Breast epithelium (tissue), 4 donors: ENCODE measurements at regions not wholly inside any gene's neighbourhood (a gene's known extent, or its start where the extent isn't known, plus 50 kb on each side); places are given as distances from the start of the nearest gene placed in this dataset.

Experiments used
- DNase-seq, 2 donors: peaks; one replicate each; pipeline ENCODE4 v3.0.0-alpha.2; 2019; ENCODE audit warnings: low spot score in 2 of 2
- H3K27ac ChIP-seq, 2 donors: fragments of 200-600 bp; sonication (generic) in 1 of 2; one replicate each; pipeline ENCODE4 v1.5.1; 2016 to 2019; ENCODE audit warnings: mild to moderate bottlenecking in 1 of 2
- H3K27me3 ChIP-seq, 2 donors: fragments of 200-600 bp; sonication (generic) in 1 of 2; one replicate each; pipeline versions ENCODE4 v1.5.1 to v1.6.0; 2017 to 2019; ENCODE audit warnings: control low read depth in 1 of 2, mild to moderate bottlenecking in 1 of 2
- H3K36me3 ChIP-seq: fragments of 200-600 bp; one replicate; pipeline ENCODE4 v1.5.1; 2019
- H3K4me1 ChIP-seq, 2 donors: fragments of 200-600 bp; sonication (generic); one replicate each; pipeline ENCODE4 v1.5.1; 2016 to 2019; ENCODE audit warnings: control low read depth in 1 of 2
- H3K4me3 ChIP-seq, 3 donors: fragments of 200-600 bp; sonication (generic); 1 replicate in 2 of 3; 2 replicates in 1 of 3; pipeline ENCODE4 v1.5.1; 2016 to 2019; ENCODE audit warnings: mild to moderate bottlenecking in 3 of 3, moderate library complexity in 2 of 3
- H3K9me3 ChIP-seq, 2 donors: fragments of 200-600 bp; sonication (generic) in 1 of 2; one replicate each; pipeline ENCODE4 v1.5.1; 2016 to 2019; ENCODE audit warnings: control low read depth in 1 of 2
- POLR2A ChIP-seq: fragments of 450-650 bp; IDR thresholded peaks from one replicate; pipeline ENCODE4 v1.6.1; 2016; ENCODE audit warnings: antibody characterized with exemption, mild to moderate bottlenecking, moderate library complexity
- POLR2AphosphoS5 ChIP-seq, 3 donors: sonication (generic); formaldehyde crosslinking; IDR thresholded peaks; one replicate each; pipeline ENCODE4 v1.6.1; 2017; ENCODE audit warnings: antibody characterized with exemption in 3 of 3
- intact Hi-C: fragments of 100-400 bp; cut with DNase I; formaldehyde crosslinking; loops from one replicate; pipeline ENCODE4 v1.15.1; 2023; ENCODE audit warnings: low total_unique reads
- TF ChIP-seq, protein P1 (sequence below), 3 donors: fragments of 450-650 bp; IDR thresholded peaks; one replicate each; pipeline ENCODE4 v1.5.1; 2016 to 2017; ENCODE audit warnings: antibody characterized with exemption in 3 of 3, mild to moderate bottlenecking in 3 of 3, moderate library complexity in 3 of 3

DNA sequence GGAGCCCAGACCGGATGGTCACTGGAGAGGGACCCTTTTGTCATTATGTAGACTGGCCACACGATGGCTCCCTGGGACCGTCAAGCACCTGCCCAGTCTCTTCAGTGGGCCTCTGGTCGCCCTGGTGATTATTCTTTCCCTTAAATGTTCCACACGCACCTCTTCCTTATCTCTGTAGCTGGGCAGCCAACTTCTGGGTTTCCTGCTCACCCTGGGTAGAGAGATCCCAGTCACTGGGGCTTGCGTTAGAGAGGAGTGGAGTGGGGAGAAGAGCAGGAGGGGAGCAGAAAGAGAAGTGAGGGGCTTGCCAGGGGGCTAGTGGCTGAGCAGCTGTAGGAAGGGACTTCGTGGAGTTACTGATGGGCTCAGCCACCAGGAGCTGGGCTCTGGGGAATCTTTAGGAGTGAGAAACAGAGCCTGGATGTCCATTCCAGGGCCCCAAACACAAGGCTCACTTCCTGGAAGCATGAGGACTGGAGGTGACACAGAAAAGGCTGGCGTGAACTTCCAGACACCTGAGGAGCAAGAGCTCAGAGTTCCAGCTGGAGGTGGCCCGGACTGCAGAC lies 150.1 kb downstream of the DHX35 start:
- Histone ChIP-seq H3K4me3 (no peak overlapping the region), H3K36me3 (no peaks in the 10 kb centered on the region), H3K9me3 (peaks cover 0 to 6% of the 10 kb centered on the region in 2 donors), H3K27me3 (peaks cover 0 to 31% of the 10 kb centered on the region in 2 donors), H3K4me1 (no peaks in the 10 kb centered on the region), H3K27ac (no peak overlapping the region)
- DNase-seq: no peak
- intact Hi-C loops: no loop called here
- TF ChIP-seq POLR2A: no peak
- TF ChIP-seq, protein P1, sequence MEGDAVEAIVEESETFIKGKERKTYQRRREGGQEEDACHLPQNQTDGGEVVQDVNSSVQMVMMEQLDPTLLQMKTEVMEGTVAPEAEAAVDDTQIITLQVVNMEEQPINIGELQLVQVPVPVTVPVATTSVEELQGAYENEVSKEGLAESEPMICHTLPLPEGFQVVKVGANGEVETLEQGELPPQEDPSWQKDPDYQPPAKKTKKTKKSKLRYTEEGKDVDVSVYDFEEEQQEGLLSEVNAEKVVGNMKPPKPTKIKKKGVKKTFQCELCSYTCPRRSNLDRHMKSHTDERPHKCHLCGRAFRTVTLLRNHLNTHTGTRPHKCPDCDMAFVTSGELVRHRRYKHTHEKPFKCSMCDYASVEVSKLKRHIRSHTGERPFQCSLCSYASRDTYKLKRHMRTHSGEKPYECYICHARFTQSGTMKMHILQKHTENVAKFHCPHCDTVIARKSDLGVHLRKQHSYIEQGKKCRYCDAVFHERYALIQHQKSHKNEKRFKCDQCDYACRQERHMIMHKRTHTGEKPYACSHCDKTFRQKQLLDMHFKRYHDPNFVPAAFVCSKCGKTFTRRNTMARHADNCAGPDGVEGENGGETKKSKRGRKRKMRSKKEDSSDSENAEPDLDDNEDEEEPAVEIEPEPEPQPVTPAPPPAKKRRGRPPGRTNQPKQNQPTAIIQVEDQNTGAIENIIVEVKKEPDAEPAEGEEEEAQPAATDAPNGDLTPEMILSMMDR (IDR thresholded peaks at IDR 0.05): peak in 2 of 3 donors; percentile 41 to 72

- no peaks in the 10 kb centered on the region for H3K4me1 ChIP-seq
- no peak for DNase-seq
- H3K27me3 ChIP-seq: peaks cover 0 to 31% of the 10 kb centered on the region in 2 donors
- intact Hi-C loops: no loop called here
- TF ChIP-seq POLR2AphosphoS5 (IDR thresholded peaks at IDR 0.05): no peak
- TF ChIP-seq, protein P1 (IDR thresholded peaks at IDR 0.05): no peak
- TF ChIP-seq POLR2A: no peak
- H3K9me3 ChIP-seq: no peaks in the 10 kb centered on the region
- no peak overlapping the region for H3K27ac ChIP-seq
- no peaks in the 10 kb centered on the region for H3K36me3 ChIP-seq
- no peak overlapping the region for H3K4me3 ChIP-seq
Measured at GRCh38 chr20:39111359-39112177, 149.4 kb downstream of the DHX35 start.

GRCh38 chr20:39110819-39111136 lies 148.6 kb downstream of the DHX35 start:
- Histone ChIP-seq H3K4me1 (no peaks in the 10 kb centered on the region), H3K9me3 (no peaks in the 10 kb centered on the region), H3K36me3 (no peaks in the 10 kb centered on the region), H3K27me3 (peaks cover 0 to 31% of the 10 kb centered on the region in 2 donors), H3K4me3 (no peak overlapping the region), H3K27ac (no peak overlapping the region)
- TF ChIP-seq, protein P1 (IDR thresholded peaks at IDR 0.05): no peak
- TF ChIP-seq POLR2AphosphoS5 (IDR thresholded peaks at IDR 0.05) (no peak), POLR2A (no peak)
- intact Hi-C loops: no loop called here
- DNase-seq: no peak

GRCh38 chr20:39109933-39110818 lies 148.0 kb downstream of the DHX35 start:
- intact Hi-C loops: no loop called here
- Histone ChIP-seq H3K27ac (no peak overlapping the region), H3K4me1 (no peaks in the 10 kb centered on the region), H3K4me3 (no peak overlapping the region), H3K36me3 (no peaks in the 10 kb centered on the region), H3K9me3 (no peaks in the 10 kb centered on the region), H3K27me3 (peaks cover 0 to 31% of the 10 kb centered on the region in 2 donors)
- DNase-seq: no peak
- TF ChIP-seq POLR2A (no peak), POLR2AphosphoS5 (IDR thresholded peaks at IDR 0.05) (no peak)
- TF ChIP-seq, protein P1 (IDR thresholded peaks at IDR 0.05): no peak
